ENCODE measurements at regions not wholly inside any gene's neighbourhood (a gene's known extent, or its start where the extent isn't known, plus 50 kb on each side); places are given as distances from the start of the nearest gene placed in this dataset.

- no peak overlapping the region for H3K4me3 ChIP-seq (ENCODE audit: low read depth, low read length)
- TF ChIP-seq, protein P1, sequence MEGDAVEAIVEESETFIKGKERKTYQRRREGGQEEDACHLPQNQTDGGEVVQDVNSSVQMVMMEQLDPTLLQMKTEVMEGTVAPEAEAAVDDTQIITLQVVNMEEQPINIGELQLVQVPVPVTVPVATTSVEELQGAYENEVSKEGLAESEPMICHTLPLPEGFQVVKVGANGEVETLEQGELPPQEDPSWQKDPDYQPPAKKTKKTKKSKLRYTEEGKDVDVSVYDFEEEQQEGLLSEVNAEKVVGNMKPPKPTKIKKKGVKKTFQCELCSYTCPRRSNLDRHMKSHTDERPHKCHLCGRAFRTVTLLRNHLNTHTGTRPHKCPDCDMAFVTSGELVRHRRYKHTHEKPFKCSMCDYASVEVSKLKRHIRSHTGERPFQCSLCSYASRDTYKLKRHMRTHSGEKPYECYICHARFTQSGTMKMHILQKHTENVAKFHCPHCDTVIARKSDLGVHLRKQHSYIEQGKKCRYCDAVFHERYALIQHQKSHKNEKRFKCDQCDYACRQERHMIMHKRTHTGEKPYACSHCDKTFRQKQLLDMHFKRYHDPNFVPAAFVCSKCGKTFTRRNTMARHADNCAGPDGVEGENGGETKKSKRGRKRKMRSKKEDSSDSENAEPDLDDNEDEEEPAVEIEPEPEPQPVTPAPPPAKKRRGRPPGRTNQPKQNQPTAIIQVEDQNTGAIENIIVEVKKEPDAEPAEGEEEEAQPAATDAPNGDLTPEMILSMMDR (IDR thresholded peaks at IDR 0.05; ENCODE audit: low read depth, low read length), result no peak
Observed at GRCh38 chr9:79284081-79284480, 287.7 kb upstream of the TLE4 start.

DNA sequence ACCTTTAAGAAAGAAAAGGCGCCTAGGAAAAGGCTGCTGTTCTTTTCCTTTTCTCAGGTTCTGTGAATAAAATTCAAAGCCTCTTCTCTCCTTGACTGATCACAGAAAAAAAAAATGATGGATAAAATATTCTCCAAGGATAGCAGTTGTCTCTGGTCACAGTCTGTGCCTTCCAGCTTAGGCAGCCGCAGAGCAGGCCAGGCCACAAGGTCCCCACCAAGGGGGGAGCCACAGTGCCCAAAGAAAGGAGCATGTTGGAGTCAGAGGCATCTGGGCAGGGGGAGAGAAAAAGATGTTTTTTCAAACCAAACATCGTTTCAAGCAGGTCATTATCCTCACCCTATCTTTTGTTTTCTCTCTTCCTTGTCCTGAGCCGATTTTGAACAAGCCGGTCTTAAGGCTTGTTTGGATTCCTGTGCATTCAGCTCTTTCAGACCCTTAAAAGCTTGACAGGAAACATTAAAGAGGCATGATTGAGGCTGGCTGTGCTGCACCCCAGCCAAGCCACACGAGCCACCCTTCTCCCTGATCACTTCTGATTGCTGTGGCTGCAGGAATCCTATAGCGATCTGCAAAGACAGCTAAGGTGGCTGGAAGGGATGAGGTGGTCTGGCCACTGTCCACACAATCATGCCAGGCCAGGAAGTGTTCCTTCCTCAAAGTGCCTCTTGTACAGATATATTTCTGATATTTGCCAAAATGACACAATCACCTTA, 284.6 kb upstream of the TLE4 start:
- TF ChIP-seq, protein P1 (IDR thresholded peaks at IDR 0.05; ENCODE audit: low read depth, low read length), result no peak
- no peak overlapping the region for H3K4me3 ChIP-seq (ENCODE audit: low read depth, low read length)

GRCh38 chr9:79287708-79288290, 284.0 kb upstream of the TLE4 start:
- no peak overlapping the region for H3K4me3 ChIP-seq (ENCODE audit: low read depth, low read length)
- TF ChIP-seq, protein P1 (IDR thresholded peaks at IDR 0.05; ENCODE audit: low read depth, low read length), result no peak

DNA sequence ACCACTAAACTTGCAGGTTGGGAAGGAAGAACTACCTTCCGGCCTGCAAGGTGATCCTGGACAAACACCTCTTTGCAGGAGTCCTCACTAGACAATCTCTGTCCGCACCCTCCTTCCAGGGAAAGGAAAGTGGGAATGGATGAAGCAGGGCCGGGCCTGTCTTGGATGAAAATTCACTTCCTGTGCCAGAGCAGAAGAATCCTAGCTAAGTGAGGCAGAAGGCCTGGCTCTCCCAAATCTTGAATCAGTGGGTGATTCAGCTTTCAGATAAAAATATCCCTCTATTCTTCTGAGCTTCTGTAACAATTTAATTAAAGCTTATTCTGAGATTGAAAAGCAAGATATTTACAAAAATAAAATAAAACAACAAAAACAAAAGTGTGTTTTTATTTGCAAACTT, 281.9 kb upstream of the TLE4 start:
- TF ChIP-seq, protein P1 (IDR thresholded peaks at IDR 0.05; ENCODE audit: low read depth, low read length), result no peak
- H3K4me3 ChIP-seq (ENCODE audit: low read depth, low read length), result no peak overlapping the region

DNA sequence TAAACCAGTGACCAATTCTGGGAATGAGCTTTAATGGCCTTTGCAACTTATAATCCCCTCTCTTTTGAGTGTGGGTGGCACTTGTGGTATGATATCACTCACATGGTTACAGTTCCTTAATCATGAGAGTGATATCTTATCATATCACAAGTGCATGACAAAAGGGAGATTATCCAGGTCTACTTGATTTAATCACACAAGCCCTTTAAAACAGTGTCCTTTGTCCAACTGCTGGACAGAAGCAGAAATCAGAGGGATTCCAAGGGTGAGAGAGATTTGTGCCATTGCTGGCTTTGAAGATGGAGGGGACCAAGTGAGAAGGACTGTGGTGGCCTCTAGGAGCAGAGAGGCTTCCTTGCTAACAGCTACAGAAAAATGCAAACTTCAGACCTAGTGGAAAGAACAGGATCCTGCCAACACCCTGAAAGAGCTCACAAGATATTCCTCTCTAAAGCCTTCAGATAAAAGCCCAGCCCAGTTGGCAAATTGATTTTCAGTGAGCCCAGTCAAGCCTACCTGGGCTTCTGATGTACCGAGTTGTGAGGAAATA, 279.0 kb upstream of the TLE4 start:
- TF ChIP-seq, protein P1 (IDR thresholded peaks at IDR 0.05; ENCODE audit: low read depth, low read length), result no peak
- H3K4me3 ChIP-seq (ENCODE audit: low read depth, low read length), result no peak overlapping the region

DNA sequence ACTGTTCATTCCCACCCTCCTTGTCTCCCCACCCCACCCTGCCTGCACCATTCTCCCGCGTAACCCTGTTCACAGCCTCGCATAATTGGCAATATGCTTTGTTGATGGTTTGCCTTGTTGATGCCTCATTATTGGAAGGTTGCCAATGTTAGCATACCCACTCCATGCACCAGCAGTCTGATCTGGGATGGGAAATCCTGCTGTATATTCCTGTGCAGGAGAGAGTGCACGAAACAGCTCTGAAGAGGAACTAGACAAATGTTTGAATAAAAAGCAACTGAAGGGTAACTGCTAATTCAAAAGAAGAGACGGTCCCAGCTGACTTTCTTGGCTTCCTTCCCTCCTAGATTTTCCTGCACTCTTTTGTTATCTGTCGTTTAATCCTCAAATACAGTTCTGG, 271.7 kb upstream of the TLE4 start:
- H3K4me3 ChIP-seq (ENCODE audit: low read depth, low read length), result no peak overlapping the region
- TF ChIP-seq, protein P1 (IDR thresholded peaks at IDR 0.05; ENCODE audit: low read depth, low read length), result no peak

GRCh38 chr9:79301085-79301484, 270.7 kb upstream of the TLE4 start:
- TF ChIP-seq, protein P1 (IDR thresholded peaks at IDR 0.05; ENCODE audit: low read depth, low read length), result no peak
- no peak overlapping the region for H3K4me3 ChIP-seq (ENCODE audit: low read depth, low read length)
